IMR-90 (cell line): ENCODE measurements at regions not wholly inside any gene's neighbourhood (a gene's known extent, or its start where the extent isn't known, plus 50 kb on each side); places are given as distances from the start of the nearest gene placed in this dataset.

Source experiments
- ATAC-seq: fragments of 200-7000 bp; cut with Tn5 transposase; 2 replicates; pipeline ENCODE4 v1.9.1; 2020; ENCODE audit warnings: low read depth, mild to moderate bottlenecking, moderate library complexity
- BruUV-seq: library from RNA; stranded (reverse); fragments of 400-500 nt; replicated peaks from 2 replicates; lab custom pipeline; 2021; lab: Mats Ljungman, UMichigan
- CTCF ChIA-PET: fragments of 300-600 bp; formaldehyde crosslinking; extraction: SDS; loops from one replicate; lab custom pipeline; 2021; ENCODE audit warnings: antibody characterized with exemption; lab: Yijun Ruan, JAX
- POLR2A ChIA-PET: fragments of 300-600 bp; sonication (Branson Sonifier 250); formaldehyde crosslinking; loops from one replicate; lab custom pipeline; 2022; ENCODE audit warnings: antibody characterized with exemption; ENCODE audit not compliant: unreplicated experiment; lab: Charles Lee
- DNase-seq: peaks from one replicate; pipeline ENCODE4 v3.0.0; 2013
- H2AFZ ChIP-seq: replicated peaks from 2 replicates; pipeline ENCODE3; 2013; ENCODE audit warnings: low read length, mild to moderate bottlenecking; ENCODE audit not compliant: poor library complexity
- H2AK5ac ChIP-seq: 2 replicates; pipeline ENCODE4 v1.6.1; 2013; ENCODE audit warnings: low read depth, low read length, inconsistent platforms
- H2AK9ac ChIP-seq: replicated peaks from 2 replicates; pipeline ENCODE3; 2013; ENCODE audit warnings: mild to moderate bottlenecking, low read depth, low read length, moderate library complexity; ENCODE audit not compliant: poor library complexity
- H2BK120ac ChIP-seq: 2 replicates; pipeline ENCODE4 v1.6.1; 2013; ENCODE audit warnings: low read depth, low read length, inconsistent platforms
- H2BK15ac ChIP-seq: 3 replicates; pipeline ENCODE4 v1.6.1; 2013; ENCODE audit warnings: low read depth, low read length, inconsistent platforms
- H2BK20ac ChIP-seq: 2 replicates; pipeline ENCODE4 v1.6.1; 2013; ENCODE audit warnings: low read depth, mild to moderate bottlenecking, inconsistent platforms, low read length, moderate library complexity
- H2BK5ac ChIP-seq: 2 replicates; pipeline ENCODE4 v1.6.1; 2013; ENCODE audit warnings: mild to moderate bottlenecking, low read depth, low read length, inconsistent platforms; ENCODE audit not compliant: poor library complexity, severe bottlenecking
- H3K14ac ChIP-seq: replicated peaks from 2 replicates; pipeline ENCODE4 v1.6.1; 2013; ENCODE audit warnings: low read depth, low read length, inconsistent platforms
- H3K18ac ChIP-seq: 2 replicates; pipeline ENCODE4 v1.6.1; 2013; ENCODE audit warnings: low read depth, low read length, control low read depth
- H3K23ac ChIP-seq: 2 replicates; pipeline ENCODE4 v1.6.1; 2013; ENCODE audit warnings: low read depth, low read length, inconsistent platforms
- H3K27ac ChIP-seq: 2 replicates; pipeline ENCODE4 v1.5.1; 2013; ENCODE audit warnings: mild to moderate bottlenecking, control low read depth, low read length; ENCODE audit not compliant: insufficient read depth
- H3K27me3 ChIP-seq: 2 replicates; pipeline ENCODE4 v1.6.1; 2013; ENCODE audit warnings: low read length; ENCODE audit not compliant: control insufficient read depth, insufficient read depth
- H3K36me3 ChIP-seq: 2 replicates; pipeline ENCODE4 v1.6.1; 2013; ENCODE audit warnings: low read length, mixed read lengths; ENCODE audit not compliant: control insufficient read depth, insufficient read depth
- H3K4ac ChIP-seq: 2 replicates; pipeline ENCODE4 v1.6.1; 2013; ENCODE audit warnings: low read depth, low read length, inconsistent platforms
- H3K4me1 ChIP-seq: 2 replicates; pipeline ENCODE4 v1.6.1; 2013; ENCODE audit warnings: low read length, mixed read lengths; ENCODE audit not compliant: control insufficient read depth, insufficient read depth
- H3K4me2 ChIP-seq: 2 replicates; pipeline ENCODE4 v1.6.1; 2013; ENCODE audit warnings: low read depth, mild to moderate bottlenecking, control low read depth, low read length, moderate library complexity
- H3K4me3 ChIP-seq: 2 replicates; pipeline ENCODE4 v1.5.1; 2013; ENCODE audit warnings: low read depth, mild to moderate bottlenecking, control low read depth, low read length, moderate library complexity; ENCODE audit not compliant: insufficient read depth
- H3K56ac ChIP-seq: 2 replicates; pipeline ENCODE4 v1.6.1; 2013; ENCODE audit warnings: low read length, inconsistent platforms; ENCODE audit not compliant: insufficient read depth; ENCODE audit errors: extremely low read depth
- H3K79me1 ChIP-seq, 2 experiments: 2 replicates each; pipeline ENCODE4 v1.6.1; 2013; ENCODE audit warnings: low read length in 2 of 2, inconsistent platforms in 1 of 2, low read depth in 1 of 2
- H3K9ac ChIP-seq: 2 replicates; pipeline ENCODE4 v1.6.1; 2013; ENCODE audit warnings: low read depth, low read length, control low read depth
- H3K9me1 ChIP-seq: 2 replicates; pipeline ENCODE4 v1.6.1; 2013; ENCODE audit warnings: low read length, inconsistent platforms; ENCODE audit not compliant: insufficient read depth
- H3K9me3 ChIP-seq: 2 replicates; pipeline ENCODE4 v1.6.1; 2013; ENCODE audit warnings: low read length; ENCODE audit not compliant: control insufficient read depth, insufficient read depth
- H4K20me1 ChIP-seq: 2 replicates; pipeline ENCODE4 v1.6.1; 2013; ENCODE audit warnings: low read length, inconsistent platforms; ENCODE audit not compliant: insufficient read depth
- H4K5ac ChIP-seq: 2 replicates; pipeline ENCODE4 v1.6.1; 2013; ENCODE audit warnings: mild to moderate bottlenecking, low read depth, low read length, control low read depth
- H4K8ac ChIP-seq, 2 experiments: 2 replicates each; pipeline ENCODE4 v1.6.1; 2013; ENCODE audit warnings: low read depth in 2 of 2, low read length in 2 of 2, control low read depth in 1 of 2, inconsistent platforms in 1 of 2
- H4K91ac ChIP-seq: 2 replicates; pipeline ENCODE4 v1.6.1; 2013; ENCODE audit warnings: low read depth, low read length, inconsistent platforms; ENCODE audit not compliant: insufficient read depth
- ELK1 ChIP-seq: fragments of 150-350 bp; IDR thresholded peaks from 2 replicates; pipeline ENCODE4 v1.6.1; 2016; ENCODE audit warnings: low read depth, mild to moderate bottlenecking, low read length, moderate library complexity, borderline replicate concordance
- MAFK ChIP-seq: IDR thresholded peaks from 2 replicates; pipeline ENCODE4 v1.6.1; 2012; ENCODE audit warnings: low read depth, low read length, improper control_type of control experiment
- WGBS, 2 experiments: methylation state at CpG; one replicate each; pipeline versions ENCODE4 v1.1.5 to v1.1.7; 2013; ENCODE audit warnings: missing lambda C conversion rate in 2 of 2; ENCODE audit not compliant: insufficient read length in 1 of 2; ENCODE audit errors: extremely low coverage in 2 of 2; 5-methylcytosine and 5-hydroxymethylcytosine counted together
- dilution Hi-C: fragments of 300-500 bp; cut with HindIII; formaldehyde crosslinking; loops from one replicate; pipeline ENCODE4 v1.14.3; 2018; ENCODE audit warnings: low sequenced_read_pairs; ENCODE audit not compliant: unreplicated experiment
- in situ Hi-C: fragments of 300-500 bp; cut with MboI; formaldehyde crosslinking; loops from 3 replicates; pipeline ENCODE4 v1.14.3; 2019; ENCODE audit warnings: low sequenced_read_pairs, inconsistent platforms, mixed read lengths
- intact Hi-C: fragments of 100-400 bp; cut with micrococcal nuclease; formaldehyde crosslinking; loops from 2 replicates; pipeline ENCODE4 v1.10.0; 2022

- no peak overlapping the region for H3K14ac ChIP-seq
- in situ Hi-C loops (no loop called here), dilution Hi-C loops (no loop called here), intact Hi-C loops (no loop called here)
- no peaks in the 10 kb centered on the region for H3K4me1 ChIP-seq
- no peak overlapping the region for H3K4ac ChIP-seq
- POLR2A ChIA-PET, result no interaction called here
- ATAC-seq (no peak), DNase-seq (no peak)
- BruUV-seq, result no TSS peak
- no peaks in the 10 kb centered on the region for H3K9me1 ChIP-seq
- WGBS, 2 experiments, result no CpG with 5 or more reads among the region's 6 CpGs
- no peak for TF ChIP-seq ELK1
- no peak for TF ChIP-seq MAFK
- CTCF ChIA-PET, result no interaction called here
- H4K5ac ChIP-seq, result no peak overlapping the region
- no peak overlapping the region for H2BK120ac ChIP-seq
- no peak overlapping the region for H2AK5ac ChIP-seq
- H3K9ac ChIP-seq, result no peak overlapping the region
- no peaks in the 10 kb centered on the region for H3K27me3 ChIP-seq
- no peak overlapping the region for H3K4me3 ChIP-seq
- H3K23ac ChIP-seq, result no peak overlapping the region
- no peaks in the 10 kb centered on the region for H4K20me1 ChIP-seq
- H2BK20ac ChIP-seq, result no peak overlapping the region
- H4K91ac ChIP-seq, result no peak overlapping the region
- H2AFZ ChIP-seq, result no peak overlapping the region
- H2AK9ac ChIP-seq, result no peak overlapping the region
- H3K36me3 ChIP-seq, result no peaks in the 10 kb centered on the region
- H3K27ac ChIP-seq, result no peak overlapping the region
- no peak overlapping the region for H4K8ac ChIP-seq
- H3K9me3 ChIP-seq, result no peaks in the 10 kb centered on the region
- no peak overlapping the region for H3K56ac ChIP-seq
- H3K18ac ChIP-seq, result no peak overlapping the region
- no peak overlapping the region for H2BK15ac ChIP-seq
- H3K79me1 ChIP-seq, result no peaks in the 10 kb centered on the region
- no peak overlapping the region for H3K4me2 ChIP-seq
- no peak overlapping the region for H2BK5ac ChIP-seq
Measured at GRCh38 chr11:109984634-109985289, 108.4 kb upstream of the ZC3H12C start.
